ENCODE measurements at regions not wholly inside any gene's neighbourhood (a gene's known extent, or its start where the extent isn't known, plus 50 kb on each side); places are given as distances from the start of the nearest gene placed in this dataset.
"Not testable (repeated sequence)": the region's sequence is repeated elsewhere in the genome, so short reads cannot be mapped to it uniquely, and the experiment has no call there.

DNA sequence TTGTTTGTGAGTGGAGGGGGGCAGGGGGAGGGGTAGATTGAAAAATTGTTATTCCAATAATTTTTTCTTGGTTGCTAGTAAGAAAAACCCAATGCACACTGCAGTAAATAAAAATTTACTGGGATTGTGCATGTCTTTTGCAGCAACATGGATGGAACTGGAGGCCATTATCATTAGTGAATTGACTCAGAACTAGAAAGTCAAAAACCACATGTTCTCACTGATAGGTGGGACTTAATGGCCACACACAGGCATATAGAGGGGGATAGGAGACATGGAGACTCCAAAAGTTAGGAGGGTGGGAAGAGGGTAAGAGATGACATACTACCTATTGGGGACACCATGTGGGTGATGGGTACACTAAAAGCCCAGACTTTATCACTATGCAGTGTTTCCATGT, 67.2 kb downstream of the BUB3 start:
- no peaks in the 10 kb centered on the region for H3K27me3 Mint-ChIP-seq (ENCODE audit: low read depth)
- no peak for ATAC-seq
- no peak overlapping the region for H3K4me3 Mint-ChIP-seq
- no peak overlapping the region for H3K27ac Mint-ChIP-seq
- peaks cover 2% of the 10 kb centered on the region for H3K9me3 Mint-ChIP-seq (ENCODE audit: insufficient read depth)
- no peaks in the 10 kb centered on the region for H3K36me3 Mint-ChIP-seq (ENCODE audit: low read depth)
- no peak for DNase-seq
- H3K4me1 Mint-ChIP-seq (ENCODE audit: low read depth) = no peaks in the 10 kb centered on the region
- ChIA-PET CTCF (no interaction called here), POLR2A (interaction anchor here (1.0 kb wide), 1 partner anchor 21 kb away, joined by 3 read pairs; no protein-coding TSS in a partner anchor)

DNA sequence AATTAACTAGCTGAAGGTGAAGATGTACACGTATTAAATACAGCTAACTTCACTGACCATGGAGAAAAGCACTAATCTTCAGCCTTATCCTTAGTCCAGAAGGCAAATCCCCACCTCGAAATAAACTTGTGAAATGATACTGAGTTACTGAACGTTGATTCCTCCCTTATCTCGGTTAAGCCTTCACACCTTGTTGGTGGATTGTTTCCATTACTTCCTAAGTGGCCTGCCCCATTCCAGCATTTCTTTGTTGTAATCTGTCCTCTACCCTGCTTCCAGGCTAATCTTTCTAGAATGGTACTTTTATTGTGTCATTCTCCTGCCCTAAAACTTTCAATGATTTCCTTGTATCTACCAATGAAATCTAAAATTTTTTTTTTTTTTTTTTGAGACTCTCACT, 68.6 kb downstream of the BUB3 start:
- no peak for DNase-seq
- ChIA-PET POLR2A (no interaction called here), CTCF (no interaction called here)
- ATAC-seq = no peak
- H3K9me3 Mint-ChIP-seq (ENCODE audit: insufficient read depth) = no peaks in the 10 kb centered on the region
- no peak overlapping the region for H3K27ac Mint-ChIP-seq
- H3K4me3 Mint-ChIP-seq = no peak overlapping the region
- no peaks in the 10 kb centered on the region for H3K4me1 Mint-ChIP-seq (ENCODE audit: low read depth)
- H3K36me3 Mint-ChIP-seq (ENCODE audit: low read depth) = no peaks in the 10 kb centered on the region
- no peaks in the 10 kb centered on the region for H3K27me3 Mint-ChIP-seq (ENCODE audit: low read depth)

DNA sequence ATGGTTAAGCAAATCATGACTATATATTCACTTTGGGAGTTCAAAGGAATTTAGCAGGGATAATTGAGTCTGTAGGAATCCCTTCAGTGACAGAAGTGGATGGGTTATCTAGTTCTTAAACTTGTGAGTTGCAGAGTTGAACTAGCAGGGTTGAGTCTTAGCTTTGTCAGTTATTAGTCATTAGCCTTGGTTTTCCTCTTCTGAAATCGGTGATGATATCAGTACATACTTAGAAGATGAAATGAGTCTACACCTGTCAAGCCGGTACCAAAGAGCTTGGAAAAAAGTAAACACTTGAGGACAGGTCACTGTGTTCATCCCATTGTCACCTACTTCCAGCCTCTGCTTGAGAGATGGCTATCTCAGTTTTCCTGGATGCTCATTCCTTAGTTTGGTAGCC, 73.5 kb downstream of the BUB3 start:
- H3K36me3 Mint-ChIP-seq (ENCODE audit: low read depth) = peaks cover 12% of the 10 kb centered on the region
- CTCF ChIA-PET = no interaction called here
- H3K9me3 Mint-ChIP-seq (ENCODE audit: insufficient read depth) = no peaks in the 10 kb centered on the region
- POLR2A ChIA-PET = no interaction called here
- H3K27ac Mint-ChIP-seq = no peak overlapping the region
- H3K4me1 Mint-ChIP-seq (ENCODE audit: low read depth) = no peaks in the 10 kb centered on the region
- no peaks in the 10 kb centered on the region for H3K27me3 Mint-ChIP-seq (ENCODE audit: low read depth)
- DNase-seq (no peak), ATAC-seq (no peak)
- no peak overlapping the region for H3K4me3 Mint-ChIP-seq

DNA sequence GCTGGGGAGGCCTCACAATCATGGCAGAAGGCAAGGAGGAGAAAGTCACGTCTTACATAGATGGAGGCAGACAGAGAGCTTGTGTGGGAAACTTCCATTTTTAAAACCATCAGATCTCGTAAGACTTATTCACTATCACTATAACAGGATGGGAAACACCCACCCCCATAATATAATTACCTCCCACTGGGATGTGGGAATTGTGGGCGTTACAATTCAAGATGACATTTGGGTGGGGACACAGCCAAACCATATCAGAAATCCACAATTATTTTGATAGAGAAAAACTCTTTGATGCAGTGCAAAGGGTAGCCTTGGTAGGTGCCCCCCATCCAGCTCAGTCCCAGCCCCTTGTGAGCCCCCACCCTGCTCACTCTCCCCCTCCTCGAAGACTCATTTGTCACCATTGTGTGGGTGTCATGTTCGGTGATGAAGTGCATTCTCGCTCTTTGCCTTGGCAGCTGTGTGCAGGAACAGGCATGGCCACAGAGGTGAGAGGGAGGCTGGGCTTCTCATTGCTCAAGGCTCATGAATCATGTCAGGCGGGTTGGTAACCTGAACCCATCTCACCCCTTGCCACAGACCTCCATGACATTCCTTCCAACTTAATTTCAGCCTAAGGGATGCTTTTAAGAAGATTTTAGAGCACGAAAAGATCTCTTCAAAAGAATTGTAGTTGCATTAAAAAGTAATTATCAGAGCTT, 75.9 kb downstream of the BUB3 start:
- ChIA-PET CTCF (interaction anchor here (0.6 kb wide), 1 partner anchor 14 kb away, joined by 3 read pairs; no protein-coding TSS in a partner anchor), POLR2A (no interaction called here)

DNA sequence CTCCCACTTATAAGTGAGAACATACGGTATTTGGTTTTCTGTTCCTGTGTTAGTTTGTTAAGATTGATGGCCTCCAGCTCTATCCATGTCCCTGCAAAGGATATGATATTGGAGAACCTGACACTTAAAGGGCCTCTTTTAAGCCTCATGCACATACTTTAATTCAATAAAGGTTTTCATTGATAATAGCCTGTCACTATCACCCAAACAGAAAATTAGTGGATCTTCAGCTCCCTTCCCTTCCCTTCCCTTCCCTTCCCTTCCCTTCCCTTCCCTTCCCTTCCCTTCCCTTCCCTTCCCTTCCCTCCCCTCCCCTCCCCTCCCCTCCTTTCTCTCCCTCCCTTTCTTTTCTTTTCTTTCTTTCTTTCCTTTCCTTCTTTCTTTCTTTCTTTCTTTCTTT, 78.7 kb downstream of the BUB3 start:
- POLR2A ChIA-PET, H3K4me3 Mint-ChIP-seq: not testable (repeated sequence)

More for the DNA sequence above, 75.9 kb downstream of the BUB3 start:
- no peak overlapping the region for H3K27ac Mint-ChIP-seq
- peaks cover 6% of the 10 kb centered on the region for H3K9me3 Mint-ChIP-seq (ENCODE audit: insufficient read depth)
- H3K4me1 Mint-ChIP-seq (ENCODE audit: low read depth) = no peaks in the 10 kb centered on the region
- ATAC-seq = no peak
- peaks cover 18% of the 10 kb centered on the region for H3K36me3 Mint-ChIP-seq (ENCODE audit: low read depth)
- no peaks in the 10 kb centered on the region for H3K27me3 Mint-ChIP-seq (ENCODE audit: low read depth)
- no peak for DNase-seq
- no peak overlapping the region for H3K4me3 Mint-ChIP-seq

DNA sequence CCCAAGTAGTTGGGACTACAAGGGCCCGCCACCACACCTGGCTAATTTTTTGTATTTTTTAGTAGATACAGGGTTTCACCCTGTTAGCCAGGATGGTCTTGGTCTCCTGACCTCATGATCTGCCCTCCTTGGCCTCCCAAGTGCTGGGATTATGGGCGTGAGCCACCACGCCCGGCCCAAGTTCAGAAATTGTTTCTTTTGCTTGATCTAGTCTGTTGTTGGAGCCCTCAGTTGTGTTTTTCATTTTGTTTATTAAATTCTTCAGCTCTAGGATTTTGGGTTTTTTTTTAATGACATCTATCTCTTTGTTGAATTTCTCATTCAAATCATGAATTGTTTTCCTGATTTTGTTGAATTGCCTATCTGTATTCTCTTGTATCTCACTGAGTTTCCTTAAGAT, 80.8 kb downstream of the BUB3 start:
- POLR2A ChIA-PET; H3K4me1 Mint-ChIP-seq (ENCODE audit: low read depth); H3K27ac Mint-ChIP-seq; CTCF ChIA-PET; DNase-seq; ATAC-seq; H3K4me3 Mint-ChIP-seq; H3K27me3 Mint-ChIP-seq (ENCODE audit: low read depth): not testable (repeated sequence)
- peaks cover 11% of the 10 kb centered on the region for H3K9me3 Mint-ChIP-seq (ENCODE audit: insufficient read depth)
- H3K36me3 Mint-ChIP-seq (ENCODE audit: low read depth) = peaks cover 21% of the 10 kb centered on the region

More for the DNA sequence above, 78.7 kb downstream of the BUB3 start:
- H3K27ac Mint-ChIP-seq; H3K27me3 Mint-ChIP-seq (ENCODE audit: low read depth); CTCF ChIA-PET; DNase-seq; H3K4me1 Mint-ChIP-seq (ENCODE audit: low read depth); ATAC-seq: not testable (repeated sequence)
- Mint-ChIP-seq H3K36me3 (ENCODE audit: low read depth) (peaks cover 23% of the 10 kb centered on the region), H3K9me3 (ENCODE audit: insufficient read depth) (peaks cover 11% of the 10 kb centered on the region)

DNA sequence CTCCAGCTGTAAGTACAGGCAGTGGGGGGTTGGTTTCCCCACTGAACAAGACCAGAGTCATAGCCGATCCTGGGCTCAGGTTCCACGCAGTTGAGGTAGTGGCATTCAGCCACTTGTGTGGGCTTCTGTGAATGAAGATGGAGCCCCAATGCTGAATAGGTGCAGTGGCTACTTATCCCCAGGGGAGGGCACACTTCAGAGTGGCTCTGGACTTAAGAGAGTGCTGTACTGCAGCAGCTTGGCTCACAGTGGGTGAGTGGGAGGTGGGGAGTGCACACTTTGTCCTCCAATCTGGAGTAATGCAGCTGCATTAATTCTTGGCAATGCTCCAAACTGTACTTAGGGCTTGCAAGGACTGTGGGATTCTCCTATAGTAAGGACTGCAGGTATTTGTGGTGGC, 81.9 kb downstream of the BUB3 start:
- no peak for DNase-seq
- H3K36me3 Mint-ChIP-seq (ENCODE audit: low read depth) = peaks cover 15% of the 10 kb centered on the region
- no peak overlapping the region for H3K27ac Mint-ChIP-seq
- ATAC-seq = no peak
- ChIA-PET CTCF (no interaction called here), POLR2A (no interaction called here)
- peaks cover 13% of the 10 kb centered on the region for H3K4me1 Mint-ChIP-seq (ENCODE audit: low read depth)
- H3K27me3 Mint-ChIP-seq (ENCODE audit: low read depth) = no peaks in the 10 kb centered on the region
- no peak overlapping the region for H3K4me3 Mint-ChIP-seq
- H3K9me3 Mint-ChIP-seq (ENCODE audit: insufficient read depth) = peaks cover 11% of the 10 kb centered on the region

DNA sequence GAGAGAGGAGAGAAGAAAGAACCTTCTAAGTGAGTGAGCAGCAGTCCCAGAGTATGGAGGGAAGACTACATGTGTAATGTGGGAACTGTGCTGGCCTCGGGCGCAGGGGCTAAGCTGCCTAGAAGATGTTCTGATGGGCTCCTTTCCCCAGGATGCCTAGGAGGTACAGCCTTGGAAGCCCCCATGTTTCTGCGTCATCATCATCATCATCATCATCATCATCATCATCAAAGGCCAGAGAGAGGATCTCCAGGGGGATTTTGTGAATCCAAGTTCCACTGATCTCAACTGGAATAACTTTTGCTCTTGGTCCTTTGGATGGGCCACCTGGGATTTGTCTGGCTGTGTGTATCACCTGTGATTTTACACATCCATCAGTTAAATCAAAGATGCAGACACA, 86.0 kb downstream of the BUB3 start:
- CTCF ChIA-PET = no interaction called here
- Mint-ChIP-seq H3K27ac (no peak overlapping the region), H3K27me3 (ENCODE audit: low read depth) (no peaks in the 10 kb centered on the region), H3K4me1 (ENCODE audit: low read depth) (peaks cover 33% of the 10 kb centered on the region), H3K4me3 (no peak overlapping the region), H3K9me3 (ENCODE audit: insufficient read depth) (peaks cover 3% of the 10 kb centered on the region), H3K36me3 (ENCODE audit: low read depth) (peaks cover 4% of the 10 kb centered on the region)
- POLR2A ChIA-PET = interaction anchor here (0.6 kb wide), 2 partner anchors 69 to 80 kb away, joined by 5 read pairs; no protein-coding TSS in a partner anchor
- no peak for DNase-seq
- ATAC-seq = no peak

DNA sequence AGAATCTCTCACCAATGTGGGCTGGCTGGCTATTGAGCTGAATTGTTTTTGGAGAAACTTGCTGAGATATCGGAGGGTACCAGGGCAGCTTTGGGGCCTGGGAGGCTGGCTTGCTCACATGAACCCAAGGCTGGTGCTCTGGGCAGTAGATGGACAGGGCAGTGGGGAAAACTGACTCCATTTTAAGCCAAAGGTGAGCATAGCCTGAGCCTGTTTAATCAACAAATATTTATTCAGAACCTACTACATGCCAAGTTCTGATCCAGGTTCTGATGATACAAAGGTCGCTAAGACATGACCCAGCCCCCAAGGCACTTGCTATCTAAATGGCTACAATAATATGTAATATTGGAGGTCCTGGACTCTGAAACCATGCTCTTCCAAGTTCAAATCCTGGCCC, 86.6 kb downstream of the BUB3 start:
- Mint-ChIP-seq H3K27me3 (ENCODE audit: low read depth) (no peaks in the 10 kb centered on the region), H3K27ac (peak overlapping the region; percentile 94), H3K4me3 (no peak overlapping the region), H3K36me3 (ENCODE audit: low read depth) (no peaks in the 10 kb centered on the region), H3K4me1 (ENCODE audit: low read depth) (peaks cover 33% of the 10 kb centered on the region), H3K9me3 (ENCODE audit: insufficient read depth) (no peaks in the 10 kb centered on the region)
- ATAC-seq = no peak
- CTCF ChIA-PET = interaction anchor here (1.8 kb wide), 2 partner anchors 83 to 140 kb away, joined by 4 to 5 read pairs; no protein-coding TSS in a partner anchor
- DNase-seq = no peak
- POLR2A ChIA-PET = no interaction called here

DNA sequence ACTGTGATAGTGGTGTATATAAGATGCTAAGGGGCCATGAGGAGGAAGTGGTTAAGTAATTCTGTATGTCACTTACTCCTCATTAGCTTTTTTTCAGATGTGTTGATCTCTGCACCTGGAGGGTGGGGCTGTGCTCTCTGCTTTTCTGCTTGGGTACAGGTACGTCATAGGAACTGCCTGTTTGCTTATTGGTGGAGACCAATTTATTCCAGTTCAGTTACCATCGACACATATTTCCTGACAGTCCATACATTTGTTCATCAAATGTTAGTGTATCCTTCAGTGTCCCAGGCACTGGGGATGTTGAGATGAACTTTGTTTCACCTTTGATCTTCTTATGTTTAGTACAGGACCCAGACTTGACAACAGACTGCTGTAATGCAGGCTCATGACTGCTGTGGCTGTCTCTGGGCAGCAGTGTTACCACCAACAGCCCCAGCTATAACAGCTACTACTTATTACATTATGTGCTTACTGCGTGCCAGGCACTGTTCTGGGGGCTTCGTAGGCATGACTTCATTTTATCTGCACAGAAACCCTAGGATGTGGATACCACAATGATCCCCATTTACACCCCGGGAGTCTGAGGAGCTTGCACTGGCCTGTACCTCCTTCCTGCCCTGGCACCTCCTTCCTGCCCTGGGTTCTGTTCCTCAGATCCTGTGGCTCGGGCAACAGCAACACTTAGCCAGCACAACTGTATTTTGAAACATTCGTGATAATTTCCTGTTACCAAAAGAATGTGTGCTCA, 87.4 kb downstream of the BUB3 start:
- DNase-seq (peak; percentile 59), ATAC-seq (peak; percentile 81)
- H3K27ac Mint-ChIP-seq = peak overlapping the region; percentile 94
- H3K36me3 Mint-ChIP-seq (ENCODE audit: low read depth) = no peaks in the 10 kb centered on the region
- CTCF ChIA-PET = interaction anchor here (0.8 to 1.8 kb wide), 6 partner anchors 43 to 820 kb away, joined by 3 to 5 read pairs (median 4); no protein-coding TSS in a partner anchor
- H3K4me3 Mint-ChIP-seq = no peak overlapping the region
- POLR2A ChIA-PET = interaction anchor here (0.6 to 1.0 kb wide), 3 partner anchors 19 to 288 kb away, joined by 3 to 6 read pairs (median 3); partner anchors contain the start of gene BUB3
- H3K9me3 Mint-ChIP-seq (ENCODE audit: insufficient read depth) = no peaks in the 10 kb centered on the region
- no peaks in the 10 kb centered on the region for H3K27me3 Mint-ChIP-seq (ENCODE audit: low read depth)
- peaks cover 33% of the 10 kb centered on the region for H3K4me1 Mint-ChIP-seq (ENCODE audit: low read depth)

DNA sequence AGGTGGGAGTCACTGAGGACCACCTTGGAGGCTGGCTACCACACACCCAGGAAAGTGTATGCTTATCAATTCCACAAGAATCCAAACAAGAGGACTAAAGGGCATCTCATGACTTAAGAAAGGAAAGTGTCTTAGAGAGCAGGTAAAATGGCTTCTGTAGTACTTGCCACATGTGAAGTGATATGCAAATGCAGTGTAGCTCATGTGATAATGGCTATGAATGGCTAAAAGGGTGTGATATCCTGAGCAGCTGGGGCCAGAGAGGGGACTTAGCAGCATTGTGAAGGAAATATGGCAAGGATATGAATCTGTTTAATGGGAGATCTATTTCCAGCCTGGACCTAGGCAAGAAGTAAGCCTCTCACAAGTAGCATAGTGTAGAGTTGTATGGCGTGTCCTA, 90.5 kb downstream of the BUB3 start:
- DNase-seq = no peak
- Mint-ChIP-seq H3K4me3 (no peak overlapping the region), H3K27ac (no peak overlapping the region), H3K36me3 (ENCODE audit: low read depth) (no peaks in the 10 kb centered on the region), H3K4me1 (ENCODE audit: low read depth) (peaks cover 35% of the 10 kb centered on the region), H3K9me3 (ENCODE audit: insufficient read depth) (no peaks in the 10 kb centered on the region), H3K27me3 (ENCODE audit: low read depth) (no peaks in the 10 kb centered on the region)
- CTCF ChIA-PET = no interaction called here
- POLR2A ChIA-PET = no interaction called here
- ATAC-seq = no peak

DNA sequence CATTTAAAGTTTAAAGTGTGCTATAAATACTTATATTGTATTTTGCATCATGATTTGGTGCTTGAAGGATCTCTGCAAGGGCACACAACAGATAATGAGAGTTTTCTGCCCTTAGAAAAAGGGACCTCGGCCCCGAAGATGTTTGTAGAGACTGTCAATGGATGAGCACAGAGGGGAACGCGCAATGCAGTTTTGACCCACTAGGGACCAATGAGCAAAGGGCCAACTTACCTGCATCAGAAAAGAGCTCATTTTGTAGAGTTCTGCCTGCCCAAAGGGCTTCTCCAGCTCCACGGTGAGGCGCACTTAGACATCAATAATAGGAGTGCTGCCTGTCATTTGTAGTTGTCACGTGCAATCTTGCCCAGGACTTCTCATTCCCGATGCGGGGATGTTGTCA, 91.1 kb downstream of the BUB3 start:
- ChIA-PET CTCF (no interaction called here), POLR2A (no interaction called here)
- DNase-seq = no peak
- Mint-ChIP-seq H3K27me3 (ENCODE audit: low read depth) (no peaks in the 10 kb centered on the region), H3K4me1 (ENCODE audit: low read depth) (peaks cover 31% of the 10 kb centered on the region), H3K9me3 (ENCODE audit: insufficient read depth) (no peaks in the 10 kb centered on the region), H3K36me3 (ENCODE audit: low read depth) (no peaks in the 10 kb centered on the region), H3K4me3 (no peak overlapping the region), H3K27ac (no peak overlapping the region)
- no peak for ATAC-seq

All from activated CD8-positive, alpha-beta T cell treated with anti-CD3 and anti-CD28 coated beads, Interleukin-2, amount 10 ng/mL, durations not matched to agents 7 days and 5 days (primary cell).